Activated CD4-positive, alpha-beta T cell treated with anti-CD3 and anti-CD28 coated beads, Interleukin-10, Interleukin-2, amounts not matched to agents 100 ng/mL and 50 ng/mL, durations not matched to agents 16 hours and 8 hours (primary cell): ENCODE measurements at regions not wholly inside any gene's neighbourhood (a gene's known extent, or its start where the extent isn't known, plus 50 kb on each side); places are given as distances from the start of the nearest gene placed in this dataset.
"Not testable (repeated sequence)": the region's sequence is repeated elsewhere in the genome, so short reads cannot be mapped to it uniquely, and the experiment has no call there.

Experiments
- DNase-seq: peaks from one replicate; pipeline ENCODE4 v3.0.0-alpha.2; 2020

DNA sequence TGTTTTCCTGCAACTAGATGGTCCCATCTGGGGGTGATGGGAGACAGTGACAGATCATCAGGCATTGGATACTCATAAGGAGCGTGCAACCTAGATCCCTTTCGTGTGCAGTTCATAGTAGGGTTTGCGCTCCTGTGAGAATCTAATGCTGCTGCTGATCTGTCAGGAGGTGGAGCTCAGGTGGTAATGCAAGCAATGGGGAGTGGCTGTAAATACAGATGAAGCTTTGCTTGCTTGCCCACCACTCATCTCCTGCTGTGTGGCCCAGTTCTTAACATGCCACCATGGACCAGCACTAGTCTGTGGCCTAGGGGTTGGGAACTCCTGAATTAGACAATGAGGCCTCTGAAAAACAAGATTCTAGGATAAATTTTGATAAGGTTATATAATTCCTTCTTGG is 430.6 kb downstream of the KCNJ2 start:
- not testable (repeated sequence) for DNase-seq

DNA sequence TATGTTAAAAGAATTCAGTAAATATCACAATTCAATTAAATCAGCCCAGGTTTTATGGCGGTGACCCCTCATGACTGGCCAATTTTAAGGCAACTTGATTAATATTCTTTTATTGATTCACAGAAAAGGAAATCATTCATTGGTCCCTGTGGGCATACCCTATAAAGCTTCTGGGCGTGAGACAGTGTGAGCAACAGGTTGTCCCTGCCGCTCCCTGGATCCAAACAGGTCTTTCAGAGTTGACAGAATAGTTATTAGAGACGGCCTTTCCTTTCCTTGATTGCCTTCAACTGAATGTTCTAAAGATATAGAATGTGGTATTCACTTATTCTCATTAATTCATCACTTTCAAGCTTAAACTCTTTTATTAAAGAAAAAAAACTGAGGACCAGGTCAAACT is 433.9 kb downstream of the KCNJ2 start:
- no peak for DNase-seq

GRCh38 chr17:70604854-70605253 is 435.5 kb downstream of the KCNJ2 start:
- DNase-seq = no peak

DNA sequence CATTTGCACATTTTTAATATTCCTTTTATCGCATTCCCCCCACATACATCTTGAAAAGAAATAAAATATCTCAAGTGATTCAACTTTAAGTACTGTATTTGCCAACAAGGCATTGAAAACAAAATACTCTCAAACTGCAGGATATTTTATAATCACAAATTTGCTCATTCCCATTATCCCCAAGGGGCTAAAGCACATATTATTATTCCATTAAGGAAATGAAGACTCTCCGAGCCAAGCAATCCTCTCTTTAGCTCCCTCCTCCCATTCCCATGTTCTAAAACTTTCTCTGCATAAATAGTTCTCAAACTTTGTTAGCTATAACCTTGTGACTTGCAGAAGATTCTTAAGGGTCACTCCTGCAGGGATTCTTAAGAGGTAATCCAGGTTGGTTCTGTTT is 436.8 kb downstream of the KCNJ2 start:
- DNase-seq = no peak

DNA sequence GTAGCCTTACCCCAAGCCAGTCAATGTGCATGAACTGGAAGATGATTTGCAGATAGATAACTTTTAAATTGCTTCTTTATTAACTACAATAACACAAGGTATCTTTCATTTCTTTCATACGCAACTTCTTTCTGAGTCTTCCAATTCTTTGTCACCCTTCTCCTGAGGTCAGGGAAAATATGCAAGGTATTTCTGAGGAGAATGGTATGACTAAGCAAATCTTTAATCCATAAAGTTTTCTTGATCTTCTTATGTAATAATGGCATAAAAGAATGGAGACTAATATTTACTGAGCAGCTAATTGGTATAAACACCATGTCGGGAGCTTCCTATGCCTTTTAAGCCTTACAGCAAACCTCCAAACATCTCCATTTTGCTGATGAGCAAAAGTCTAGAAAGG is 438.9 kb downstream of the KCNJ2 start:
- DNase-seq = no peak

- no peak for DNase-seq
These were observed 439.6 kb downstream of the KCNJ2 start for GRCh38 chr17:70608957-70609356.

DNA sequence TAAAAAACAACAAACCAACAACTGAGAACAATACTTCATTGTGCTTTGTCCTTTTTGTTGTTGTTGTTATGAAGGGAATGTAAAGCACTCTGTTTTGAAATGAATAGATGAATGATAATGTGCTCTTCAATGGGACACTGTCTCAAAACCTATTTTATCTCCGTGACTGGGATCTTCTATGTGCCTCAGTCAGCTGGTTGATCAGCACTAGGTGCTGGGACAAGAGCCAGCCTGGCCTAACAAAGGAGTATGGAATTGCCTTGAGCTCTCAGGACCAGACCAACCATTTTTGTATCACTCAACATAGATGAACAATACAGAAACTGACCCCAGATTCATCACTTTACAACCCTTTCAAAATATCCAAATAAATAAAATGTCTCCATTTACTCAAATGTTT is 440.2 kb downstream of the KCNJ2 start:
- DNase-seq = no peak

DNA sequence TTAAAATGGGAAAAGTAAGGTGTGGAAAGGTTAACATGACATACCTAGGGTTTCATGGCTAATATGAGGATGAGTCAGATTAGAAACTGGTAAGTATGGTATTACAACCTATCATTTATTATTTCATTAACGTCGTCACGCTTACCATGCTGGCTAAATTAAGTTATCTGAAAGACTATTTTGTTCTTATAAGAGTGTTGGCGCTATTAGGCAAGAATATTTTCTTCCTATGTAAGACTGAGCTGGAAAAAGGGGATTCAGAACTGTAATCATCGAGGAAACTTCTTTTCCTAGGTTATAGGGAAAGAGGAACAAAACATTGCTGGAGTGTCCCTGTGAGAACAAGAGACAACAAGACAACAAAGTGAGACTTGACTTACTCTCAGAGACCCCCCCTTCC is 440.8 kb downstream of the KCNJ2 start:
- no peak for DNase-seq

GRCh38 chr17:70613681-70614080 is 444.3 kb downstream of the KCNJ2 start:
- DNase-seq = no peak

DNA sequence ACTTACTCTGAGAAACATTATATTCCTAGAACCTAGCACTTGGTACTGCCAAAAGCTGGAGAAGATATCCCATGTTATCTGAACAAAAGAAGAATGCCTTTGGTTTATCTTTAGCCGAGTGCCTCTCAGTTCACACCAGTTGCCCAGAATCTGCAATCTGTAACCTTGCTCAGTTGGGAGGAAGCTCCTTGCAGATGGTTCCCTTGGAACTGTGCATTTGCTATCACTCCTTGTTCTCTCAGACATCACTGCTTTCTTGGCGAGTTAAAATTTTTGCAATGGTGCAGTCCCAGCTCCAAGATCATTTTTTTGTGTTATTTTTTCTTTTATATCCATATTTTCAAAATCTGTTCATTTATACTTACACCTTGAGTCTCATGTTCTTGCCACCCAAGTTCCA is 446.5 kb downstream of the KCNJ2 start:
- no peak for DNase-seq

GRCh38 chr17:70618641-70619040 is 449.3 kb downstream of the KCNJ2 start:
- no peak for DNase-seq

- DNase-seq = no peak
These were observed 452.2 kb downstream of the KCNJ2 start for GRCh38 chr17:70621566-70621965.

- peak; percentile 9 for DNase-seq
These were observed 453.3 kb downstream of the KCNJ2 start for GRCh38 chr17:70622368-70623260.

GRCh38 chr17:70624211-70624610 is 454.9 kb downstream of the KCNJ2 start:
- DNase-seq = no peak

DNA sequence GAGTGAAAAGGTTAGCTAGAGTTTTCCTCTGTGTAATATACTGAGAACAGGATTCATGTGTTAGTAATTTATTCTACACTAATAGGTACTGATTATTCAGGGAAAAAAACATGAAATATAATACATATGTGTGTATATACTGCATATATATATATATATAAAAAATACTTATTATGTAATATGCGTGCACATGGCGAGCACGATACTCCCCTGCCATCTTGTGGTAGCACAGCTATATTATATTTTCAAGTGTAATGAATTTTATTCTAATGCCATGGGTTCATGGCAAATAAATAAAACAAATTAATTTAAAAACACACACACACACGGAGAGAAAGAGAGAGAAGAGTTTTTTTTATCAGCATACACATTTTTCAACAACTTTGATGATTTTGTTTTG is 460.6 kb downstream of the KCNJ2 start:
- no peak for DNase-seq

DNA sequence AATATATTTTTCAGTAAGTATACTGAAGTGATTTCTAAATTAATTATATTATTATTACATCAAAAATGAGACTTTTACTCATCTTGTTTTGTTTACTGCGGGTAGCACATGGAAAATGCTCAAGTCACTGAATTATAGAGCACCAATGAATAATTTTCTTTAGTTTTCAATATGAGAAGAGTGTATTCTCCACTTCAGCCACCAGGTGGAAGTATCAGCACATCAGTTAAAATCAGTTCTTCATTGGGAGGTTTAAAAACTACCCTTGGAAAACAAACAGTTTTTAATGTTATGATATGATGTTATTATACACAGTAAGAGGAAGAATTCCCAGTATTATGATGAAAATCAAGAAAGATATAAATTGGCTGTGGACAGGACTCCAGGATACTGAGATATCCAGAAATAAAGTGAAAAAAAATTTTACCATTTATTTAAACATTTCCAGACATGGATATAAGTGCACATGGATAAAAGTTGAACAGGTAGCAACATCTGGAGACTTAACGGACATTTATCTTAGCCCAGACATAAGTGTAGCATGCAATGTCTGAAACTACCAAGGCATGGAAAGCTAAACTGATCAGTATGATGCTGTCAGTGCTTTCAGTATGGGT is 467.3 kb downstream of the KCNJ2 start:
- peak; percentile 18 for DNase-seq

DNA sequence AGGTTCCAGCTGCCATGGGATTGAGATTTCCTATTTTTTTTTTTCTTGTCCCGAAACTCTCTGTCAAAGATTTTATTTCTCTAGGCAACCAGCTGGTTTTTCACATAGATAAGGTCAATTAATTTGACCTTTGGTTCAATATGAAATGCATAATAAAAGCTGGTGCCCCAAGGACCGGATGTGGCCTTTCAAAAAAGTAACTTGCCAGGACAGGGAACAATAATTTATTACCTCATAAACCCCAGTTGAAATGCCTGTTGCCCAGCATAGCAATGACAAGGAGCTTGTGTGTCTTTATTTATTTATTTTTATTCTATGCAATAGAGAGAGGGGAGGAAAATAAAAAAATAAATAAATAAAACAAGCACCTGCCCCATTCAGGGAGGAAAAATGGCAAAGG is 472.7 kb downstream of the KCNJ2 start:
- DNase-seq = no peak

DNA sequence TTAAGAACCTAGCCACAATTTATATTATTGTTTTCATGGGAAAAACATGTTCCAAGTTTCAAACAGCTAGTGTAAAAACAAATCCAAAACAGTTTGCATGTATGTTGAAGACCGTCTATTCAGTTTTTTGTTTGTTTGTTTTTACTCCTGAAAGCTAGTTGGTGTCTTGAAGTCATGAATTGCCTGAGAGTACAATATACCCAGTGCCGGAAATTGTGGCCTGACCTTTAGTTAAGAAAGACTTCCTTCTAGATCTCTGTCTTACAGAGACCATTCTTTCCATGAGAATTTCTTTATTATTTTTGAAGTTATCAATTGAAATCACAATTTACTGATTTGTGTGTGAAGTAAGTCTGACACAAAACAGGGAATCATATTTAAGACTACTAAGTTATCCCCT is 474.8 kb downstream of the KCNJ2 start:
- no peak for DNase-seq

DNA sequence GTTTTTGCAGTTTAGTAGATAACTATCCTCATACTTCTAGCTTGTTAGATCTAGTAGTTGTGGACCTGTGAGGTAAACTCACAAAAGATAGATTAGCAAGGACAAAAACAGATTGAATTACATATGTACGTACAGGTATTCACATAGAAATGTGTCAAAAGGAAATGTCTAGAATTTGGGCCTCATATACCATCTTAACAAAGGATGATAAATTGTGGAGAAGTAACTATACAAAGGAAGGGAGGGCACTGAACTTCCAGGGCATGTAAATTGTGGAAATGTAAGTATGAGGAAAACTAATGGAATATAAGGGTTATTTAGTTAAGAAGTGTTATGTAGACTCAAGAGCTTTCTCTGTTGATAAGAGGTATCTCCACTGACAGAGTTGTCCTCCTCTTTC is 477.3 kb downstream of the KCNJ2 start:
- no peak for DNase-seq

GRCh38 chr17:70648166-70648565 is 478.8 kb downstream of the KCNJ2 start:
- DNase-seq = no peak

GRCh38 chr17:70653850-70654249 is 484.5 kb downstream of the KCNJ2 start:
- DNase-seq = no peak

DNA sequence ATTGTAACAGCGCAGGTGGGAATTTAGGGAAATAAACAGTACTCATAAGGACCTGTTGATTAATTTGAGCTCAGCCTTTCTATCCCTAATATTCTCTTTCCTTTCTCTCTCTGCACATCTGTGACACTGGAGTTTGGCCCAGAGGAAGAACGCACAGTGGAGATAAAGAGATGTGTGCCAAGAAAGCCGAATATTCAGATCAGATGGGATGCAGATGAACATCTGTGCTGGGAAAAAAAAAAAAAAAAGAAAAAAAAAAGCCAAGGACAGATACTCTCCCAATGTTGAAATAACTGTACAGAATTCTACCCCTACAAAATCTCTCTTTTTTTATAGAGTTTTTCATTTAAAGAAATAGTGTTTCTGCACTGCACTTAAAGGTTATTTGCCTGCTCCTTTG is 485.4 kb downstream of the KCNJ2 start:
- DNase-seq = no peak

DNA sequence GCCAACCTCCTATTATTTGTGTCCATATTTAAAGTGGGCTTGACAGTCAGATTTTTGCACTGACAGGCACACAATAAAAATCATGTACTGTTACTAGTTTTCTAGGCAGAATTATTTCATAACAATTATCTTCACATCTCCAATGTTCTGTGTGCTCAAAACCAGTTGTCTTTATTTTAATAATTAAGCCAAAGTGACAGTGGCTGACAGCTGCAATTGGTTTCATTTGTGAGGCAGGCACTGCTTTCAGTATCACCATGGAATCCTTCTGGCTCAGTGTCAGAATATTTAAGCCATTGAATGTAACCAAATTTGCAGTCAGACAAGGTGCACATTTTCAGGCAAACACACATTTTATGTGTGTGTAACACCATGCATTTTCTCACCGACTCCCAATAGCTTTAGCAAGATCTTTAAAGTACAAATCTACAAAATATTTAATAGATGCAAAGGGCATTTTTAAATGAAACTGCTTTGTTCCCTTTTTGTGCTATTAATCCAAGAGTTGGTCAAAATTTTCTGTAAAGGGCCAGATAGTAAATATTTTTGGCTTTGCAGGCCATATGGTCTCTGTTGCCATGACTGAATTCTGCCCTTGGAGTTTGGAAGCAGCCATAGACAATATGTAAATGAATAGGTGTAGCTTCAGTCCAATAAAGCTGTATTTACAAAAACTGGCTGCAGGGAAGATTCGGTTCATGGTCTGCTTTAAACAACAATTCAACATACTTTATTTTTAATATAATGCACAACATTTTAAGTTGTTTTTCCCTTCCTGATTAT is 486.0 kb downstream of the KCNJ2 start:
- DNase-seq = no peak

DNA sequence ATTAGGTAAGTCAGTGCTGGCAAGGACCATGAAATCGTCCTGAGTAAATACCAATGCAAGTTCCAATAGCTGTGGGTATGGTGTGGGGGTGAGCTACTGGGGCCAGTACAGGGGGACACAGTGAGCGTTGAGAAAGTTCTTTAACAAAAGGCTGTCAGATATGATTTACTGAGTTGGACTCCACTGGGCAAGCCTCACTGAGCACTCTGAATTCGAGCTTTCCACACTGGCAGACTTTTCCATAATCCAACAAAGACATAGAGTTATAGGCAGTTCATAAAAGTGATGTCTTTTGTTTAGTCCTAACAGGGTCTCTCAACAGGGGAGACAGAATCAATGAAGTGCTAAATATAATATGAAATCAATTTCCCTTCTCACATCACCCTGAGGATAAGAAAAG is 489.0 kb downstream of the KCNJ2 start:
- no peak for DNase-seq
